ENCODE measurements at regions not wholly inside any gene's neighbourhood (a gene's known extent, or its start where the extent isn't known, plus 50 kb on each side); places are given as distances from the start of the nearest gene placed in this dataset.

DNA sequence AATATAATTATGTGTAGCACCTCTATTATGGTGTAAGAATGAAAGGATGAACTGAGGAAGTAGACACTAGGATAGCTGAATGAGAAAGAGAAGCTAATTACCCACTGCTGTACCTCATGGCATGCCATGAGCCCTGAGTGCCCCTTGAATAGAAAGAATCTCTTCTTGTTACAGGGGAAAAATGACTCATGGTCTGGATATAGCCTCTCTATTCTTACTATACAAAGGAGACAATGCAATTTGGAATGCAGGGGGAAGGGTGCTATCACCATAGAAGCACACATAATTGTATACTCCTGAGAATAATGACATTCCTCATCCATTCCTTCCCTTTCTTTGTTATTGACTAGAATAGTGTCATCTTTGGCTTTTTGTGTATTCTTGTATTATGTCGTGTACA is 385.2 kb downstream of the CDH7 start (continued):
- TF ChIP-seq MAFK (IDR thresholded peaks at IDR 0.05; ENCODE audit: low read depth, low read length) (no peak), EZH2 (IDR thresholded peaks at IDR 0.05; ENCODE audit: low read depth, low read length, severe bottlenecking) (no peak), KDM1A (IDR thresholded peaks at IDR 0.05; ENCODE audit: borderline replicate concordance, low read length) (no peak), CBX8 (IDR thresholded peaks at IDR 0.05; ENCODE audit: borderline replicate concordance, low read depth, low read length) (no peak), SIN3A (conservative IDR thresholded peaks at IDR 0.05 in 1 of 2, IDR thresholded peaks at IDR 0.05 in 1 of 2; ENCODE audit: low read depth in 1 of 2, low read length in 2 of 2) (no peak), CHD2 (IDR thresholded peaks at IDR 0.05; ENCODE audit: low read length) (no peak), TEAD4 (IDR thresholded peaks at IDR 0.05; ENCODE audit: low read depth, low read length) (0 out of 2 replicates have a peak, but pooled peaks have one; percentile 44), RBBP5 (IDR thresholded peaks at IDR 0.05; ENCODE audit: borderline replicate concordance, low read depth, low read length) (no peak), JUND (IDR thresholded peaks at IDR 0.05; ENCODE audit: low read length) (peak; percentile 82)
- TF ChIP-seq, protein P1, sequence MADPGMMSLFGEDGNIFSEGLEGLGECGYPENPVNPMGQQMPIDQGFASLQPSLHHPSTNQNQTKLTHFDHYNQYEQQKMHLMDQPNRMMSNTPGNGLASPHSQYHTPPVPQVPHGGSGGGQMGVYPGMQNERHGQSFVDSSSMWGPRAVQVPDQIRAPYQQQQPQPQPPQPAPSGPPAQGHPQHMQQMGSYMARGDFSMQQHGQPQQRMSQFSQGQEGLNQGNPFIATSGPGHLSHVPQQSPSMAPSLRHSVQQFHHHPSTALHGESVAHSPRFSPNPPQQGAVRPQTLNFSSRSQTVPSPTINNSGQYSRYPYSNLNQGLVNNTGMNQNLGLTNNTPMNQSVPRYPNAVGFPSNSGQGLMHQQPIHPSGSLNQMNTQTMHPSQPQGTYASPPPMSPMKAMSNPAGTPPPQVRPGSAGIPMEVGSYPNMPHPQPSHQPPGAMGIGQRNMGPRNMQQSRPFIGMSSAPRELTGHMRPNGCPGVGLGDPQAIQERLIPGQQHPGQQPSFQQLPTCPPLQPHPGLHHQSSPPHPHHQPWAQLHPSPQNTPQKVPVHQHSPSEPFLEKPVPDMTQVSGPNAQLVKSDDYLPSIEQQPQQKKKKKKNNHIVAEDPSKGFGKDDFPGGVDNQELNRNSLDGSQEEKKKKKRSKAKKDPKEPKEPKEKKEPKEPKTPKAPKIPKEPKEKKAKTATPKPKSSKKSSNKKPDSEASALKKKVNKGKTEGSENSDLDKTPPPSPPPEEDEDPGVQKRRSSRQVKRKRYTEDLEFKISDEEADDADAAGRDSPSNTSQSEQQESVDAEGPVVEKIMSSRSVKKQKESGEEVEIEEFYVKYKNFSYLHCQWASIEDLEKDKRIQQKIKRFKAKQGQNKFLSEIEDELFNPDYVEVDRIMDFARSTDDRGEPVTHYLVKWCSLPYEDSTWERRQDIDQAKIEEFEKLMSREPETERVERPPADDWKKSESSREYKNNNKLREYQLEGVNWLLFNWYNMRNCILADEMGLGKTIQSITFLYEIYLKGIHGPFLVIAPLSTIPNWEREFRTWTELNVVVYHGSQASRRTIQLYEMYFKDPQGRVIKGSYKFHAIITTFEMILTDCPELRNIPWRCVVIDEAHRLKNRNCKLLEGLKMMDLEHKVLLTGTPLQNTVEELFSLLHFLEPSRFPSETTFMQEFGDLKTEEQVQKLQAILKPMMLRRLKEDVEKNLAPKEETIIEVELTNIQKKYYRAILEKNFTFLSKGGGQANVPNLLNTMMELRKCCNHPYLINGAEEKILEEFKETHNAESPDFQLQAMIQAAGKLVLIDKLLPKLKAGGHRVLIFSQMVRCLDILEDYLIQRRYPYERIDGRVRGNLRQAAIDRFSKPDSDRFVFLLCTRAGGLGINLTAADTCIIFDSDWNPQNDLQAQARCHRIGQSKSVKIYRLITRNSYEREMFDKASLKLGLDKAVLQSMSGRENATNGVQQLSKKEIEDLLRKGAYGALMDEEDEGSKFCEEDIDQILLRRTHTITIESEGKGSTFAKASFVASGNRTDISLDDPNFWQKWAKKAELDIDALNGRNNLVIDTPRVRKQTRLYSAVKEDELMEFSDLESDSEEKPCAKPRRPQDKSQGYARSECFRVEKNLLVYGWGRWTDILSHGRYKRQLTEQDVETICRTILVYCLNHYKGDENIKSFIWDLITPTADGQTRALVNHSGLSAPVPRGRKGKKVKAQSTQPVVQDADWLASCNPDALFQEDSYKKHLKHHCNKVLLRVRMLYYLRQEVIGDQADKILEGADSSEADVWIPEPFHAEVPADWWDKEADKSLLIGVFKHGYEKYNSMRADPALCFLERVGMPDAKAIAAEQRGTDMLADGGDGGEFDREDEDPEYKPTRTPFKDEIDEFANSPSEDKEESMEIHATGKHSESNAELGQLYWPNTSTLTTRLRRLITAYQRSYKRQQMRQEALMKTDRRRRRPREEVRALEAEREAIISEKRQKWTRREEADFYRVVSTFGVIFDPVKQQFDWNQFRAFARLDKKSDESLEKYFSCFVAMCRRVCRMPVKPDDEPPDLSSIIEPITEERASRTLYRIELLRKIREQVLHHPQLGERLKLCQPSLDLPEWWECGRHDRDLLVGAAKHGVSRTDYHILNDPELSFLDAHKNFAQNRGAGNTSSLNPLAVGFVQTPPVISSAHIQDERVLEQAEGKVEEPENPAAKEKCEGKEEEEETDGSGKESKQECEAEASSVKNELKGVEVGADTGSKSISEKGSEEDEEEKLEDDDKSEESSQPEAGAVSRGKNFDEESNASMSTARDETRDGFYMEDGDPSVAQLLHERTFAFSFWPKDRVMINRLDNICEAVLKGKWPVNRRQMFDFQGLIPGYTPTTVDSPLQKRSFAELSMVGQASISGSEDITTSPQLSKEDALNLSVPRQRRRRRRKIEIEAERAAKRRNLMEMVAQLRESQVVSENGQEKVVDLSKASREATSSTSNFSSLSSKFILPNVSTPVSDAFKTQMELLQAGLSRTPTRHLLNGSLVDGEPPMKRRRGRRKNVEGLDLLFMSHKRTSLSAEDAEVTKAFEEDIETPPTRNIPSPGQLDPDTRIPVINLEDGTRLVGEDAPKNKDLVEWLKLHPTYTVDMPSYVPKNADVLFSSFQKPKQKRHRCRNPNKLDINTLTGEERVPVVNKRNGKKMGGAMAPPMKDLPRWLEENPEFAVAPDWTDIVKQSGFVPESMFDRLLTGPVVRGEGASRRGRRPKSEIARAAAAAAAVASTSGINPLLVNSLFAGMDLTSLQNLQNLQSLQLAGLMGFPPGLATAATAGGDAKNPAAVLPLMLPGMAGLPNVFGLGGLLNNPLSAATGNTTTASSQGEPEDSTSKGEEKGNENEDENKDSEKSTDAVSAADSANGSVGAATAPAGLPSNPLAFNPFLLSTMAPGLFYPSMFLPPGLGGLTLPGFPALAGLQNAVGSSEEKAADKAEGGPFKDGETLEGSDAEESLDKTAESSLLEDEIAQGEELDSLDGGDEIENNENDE (IDR thresholded peaks at IDR 0.05; ENCODE audit: insufficient replicate concordance, low read length): no peak
- TF ChIP-seq, protein P2, sequence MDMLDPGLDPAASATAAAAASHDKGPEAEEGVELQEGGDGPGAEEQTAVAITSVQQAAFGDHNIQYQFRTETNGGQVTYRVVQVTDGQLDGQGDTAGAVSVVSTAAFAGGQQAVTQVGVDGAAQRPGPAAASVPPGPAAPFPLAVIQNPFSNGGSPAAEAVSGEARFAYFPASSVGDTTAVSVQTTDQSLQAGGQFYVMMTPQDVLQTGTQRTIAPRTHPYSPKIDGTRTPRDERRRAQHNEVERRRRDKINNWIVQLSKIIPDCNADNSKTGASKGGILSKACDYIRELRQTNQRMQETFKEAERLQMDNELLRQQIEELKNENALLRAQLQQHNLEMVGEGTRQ (IDR thresholded peaks at IDR 0.05; ENCODE audit: low read length): no peak
